GM12873 (cell line): ENCODE measurements at regions not wholly inside any gene's neighbourhood (a gene's known extent, or its start where the extent isn't known, plus 50 kb on each side); places are given as distances from the start of the nearest gene placed in this dataset.

Source experiments
- TF ChIP-seq, protein P1 (sequence below): IDR thresholded peaks from 2 replicates; pipeline ENCODE4 v1.5.1; 2012; ENCODE audit warnings: low read depth, mild to moderate bottlenecking, moderate library complexity, low read length, control low read depth; ENCODE audit not compliant: insufficient read depth; ENCODE audit errors: missing control alignments

DNA sequence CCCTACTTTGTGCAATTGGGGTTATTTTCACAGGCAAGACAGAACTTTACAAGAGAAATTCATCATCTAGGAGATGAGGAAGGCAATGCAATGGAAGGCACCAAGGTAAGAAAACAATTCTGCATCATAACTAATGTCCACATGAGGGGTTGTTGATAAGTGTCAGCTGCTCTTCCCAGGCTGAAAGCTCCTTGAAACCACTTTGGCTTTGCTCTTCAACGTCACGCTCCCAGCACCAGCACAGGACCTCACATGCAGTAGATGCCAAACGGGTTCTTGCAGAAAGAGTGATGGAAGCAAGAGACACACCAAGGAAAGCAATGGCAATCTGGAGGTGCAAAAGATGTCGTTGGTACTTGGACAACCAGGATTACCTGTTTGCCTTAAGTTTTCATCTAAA is 485.5 kb downstream of the BCL11B start:
- TF ChIP-seq, protein P1, sequence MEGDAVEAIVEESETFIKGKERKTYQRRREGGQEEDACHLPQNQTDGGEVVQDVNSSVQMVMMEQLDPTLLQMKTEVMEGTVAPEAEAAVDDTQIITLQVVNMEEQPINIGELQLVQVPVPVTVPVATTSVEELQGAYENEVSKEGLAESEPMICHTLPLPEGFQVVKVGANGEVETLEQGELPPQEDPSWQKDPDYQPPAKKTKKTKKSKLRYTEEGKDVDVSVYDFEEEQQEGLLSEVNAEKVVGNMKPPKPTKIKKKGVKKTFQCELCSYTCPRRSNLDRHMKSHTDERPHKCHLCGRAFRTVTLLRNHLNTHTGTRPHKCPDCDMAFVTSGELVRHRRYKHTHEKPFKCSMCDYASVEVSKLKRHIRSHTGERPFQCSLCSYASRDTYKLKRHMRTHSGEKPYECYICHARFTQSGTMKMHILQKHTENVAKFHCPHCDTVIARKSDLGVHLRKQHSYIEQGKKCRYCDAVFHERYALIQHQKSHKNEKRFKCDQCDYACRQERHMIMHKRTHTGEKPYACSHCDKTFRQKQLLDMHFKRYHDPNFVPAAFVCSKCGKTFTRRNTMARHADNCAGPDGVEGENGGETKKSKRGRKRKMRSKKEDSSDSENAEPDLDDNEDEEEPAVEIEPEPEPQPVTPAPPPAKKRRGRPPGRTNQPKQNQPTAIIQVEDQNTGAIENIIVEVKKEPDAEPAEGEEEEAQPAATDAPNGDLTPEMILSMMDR: no peak

GRCh38 chr14:98791661-98792060 is 480.3 kb downstream of the BCL11B start:
- TF ChIP-seq, protein P1: no peak

DNA sequence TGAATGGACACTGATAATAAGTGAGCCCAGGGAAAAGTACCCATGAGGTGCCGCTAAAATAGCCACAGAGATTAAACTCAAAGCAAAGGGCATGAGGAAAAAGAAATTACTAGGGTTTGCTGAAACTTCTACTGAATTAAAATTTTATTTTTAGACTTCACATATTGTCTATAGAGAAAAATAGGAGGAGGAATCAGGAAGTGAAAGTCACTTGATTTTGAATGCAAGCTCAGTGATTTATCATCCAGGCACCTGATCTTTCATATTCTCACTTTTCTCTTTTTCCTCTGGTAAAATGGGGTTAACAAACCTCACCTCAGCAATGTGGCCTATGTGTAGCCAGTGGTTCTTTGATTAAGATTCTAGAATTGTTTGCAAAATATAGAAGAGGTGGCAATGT is 479.8 kb downstream of the BCL11B start:
- TF ChIP-seq, protein P1: no peak

- TF ChIP-seq, protein P1: no peak
Observed at GRCh38 chr14:98798099-98798498, 473.9 kb downstream of the BCL11B start.

DNA sequence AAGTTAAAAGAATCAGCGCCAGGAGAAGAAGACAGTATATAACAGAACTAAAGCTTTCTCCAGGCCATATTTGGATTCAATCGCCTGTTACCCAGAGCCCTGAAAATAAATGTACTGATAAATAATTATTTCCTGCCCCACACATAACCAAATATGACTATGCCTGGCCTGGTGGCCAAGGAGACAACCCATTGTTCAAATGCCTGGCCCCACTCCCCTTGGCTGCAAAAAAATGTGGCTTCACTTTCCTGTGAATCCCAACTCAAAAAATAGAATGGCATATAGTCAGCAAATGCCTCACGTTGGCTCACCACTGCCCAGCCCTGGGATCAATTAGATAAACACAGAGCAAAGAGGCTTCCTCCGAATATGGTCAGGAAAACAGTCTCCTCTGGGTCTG is 472.1 kb downstream of the BCL11B start:
- TF ChIP-seq, protein P1: no peak

GRCh38 chr14:98802044-98802443 is 470.0 kb downstream of the BCL11B start:
- TF ChIP-seq, protein P1: no peak

DNA sequence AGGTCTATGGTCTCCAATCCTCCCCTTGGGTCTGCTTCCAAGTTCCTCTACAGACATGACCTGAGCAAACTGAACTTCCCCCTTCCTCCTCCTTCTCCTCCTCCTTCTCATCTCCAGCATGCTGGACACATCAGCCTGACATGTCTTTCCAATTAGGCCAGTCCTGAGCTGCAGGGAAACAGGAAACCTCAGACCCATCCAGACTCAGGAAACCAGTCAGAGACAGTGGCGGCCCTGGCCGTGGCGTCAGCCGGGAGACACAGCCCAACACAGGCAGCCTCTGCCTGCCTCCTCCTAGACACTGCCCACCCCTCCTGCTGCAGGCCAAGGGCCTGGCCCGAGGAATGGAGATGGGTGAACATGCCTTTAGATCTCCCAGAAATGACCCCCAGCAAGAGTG is 468.8 kb downstream of the BCL11B start:
- TF ChIP-seq, protein P1: no peak
